ES-I3 (cell line): ENCODE measurements at regions not wholly inside any gene's neighbourhood (a gene's known extent, or its start where the extent isn't known, plus 50 kb on each side); places are given as distances from the start of the nearest gene placed in this dataset.

ENCODE experiments used
- H3K36me3 ChIP-seq: 2 replicates; pipeline ENCODE4 v1.6.1; 2013; ENCODE audit warnings: mild to moderate bottlenecking, low read length, control low read depth, moderate library complexity; ENCODE audit not compliant: insufficient read depth
- H3K4me1 ChIP-seq: 2 replicates; pipeline ENCODE4 v1.6.1; 2013; ENCODE audit warnings: mild to moderate bottlenecking, control low read depth, low read length; ENCODE audit not compliant: insufficient read depth
- H3K9ac ChIP-seq: 2 replicates; pipeline ENCODE4 v1.6.1; 2013; ENCODE audit warnings: low read depth, mild to moderate bottlenecking, low read length, moderate library complexity
- H3K9me3 ChIP-seq: 2 replicates; pipeline ENCODE4 v1.6.1; 2013; ENCODE audit warnings: mild to moderate bottlenecking, low read length, moderate library complexity; ENCODE audit not compliant: control insufficient read depth, insufficient read depth

- no peak overlapping the region for H3K9ac ChIP-seq
- H3K36me3 ChIP-seq: no peaks in the 10 kb centered on the region
- H3K4me1 ChIP-seq: peaks cover 3% of the 10 kb centered on the region; the same call in 1 of the 2 replicates
- H3K9me3 ChIP-seq: no peaks in the 10 kb centered on the region
Measured at GRCh38 chr13:57784633-57785032, 153.1 kb downstream of the PCDH17 start.

GRCh38 chr13:57787058-57787791 lies 155.7 kb downstream of the PCDH17 start:
- Histone ChIP-seq H3K9me3 (no peaks in the 10 kb centered on the region), H3K4me1 (peaks cover 3% of the 10 kb centered on the region; the same call in 1 of the 2 replicates), H3K36me3 (no peaks in the 10 kb centered on the region), H3K9ac (no peak overlapping the region; the same call in 1 of the 2 replicates)

- H3K9me3 ChIP-seq: no peaks in the 10 kb centered on the region
- H3K36me3 ChIP-seq: no peaks in the 10 kb centered on the region
- no peaks in the 10 kb centered on the region for H3K4me1 ChIP-seq
- no peak overlapping the region for H3K9ac ChIP-seq
Measured at GRCh38 chr13:57799624-57800023, 168.1 kb downstream of the PCDH17 start.

- no peaks in the 10 kb centered on the region for H3K36me3 ChIP-seq
- H3K9me3 ChIP-seq: no peaks in the 10 kb centered on the region
- no peaks in the 10 kb centered on the region for H3K4me1 ChIP-seq
- no peak overlapping the region for H3K9ac ChIP-seq
Measured at GRCh38 chr13:57813651-57814050, 182.1 kb downstream of the PCDH17 start.

GRCh38 chr13:57815600-57815999 lies 184.1 kb downstream of the PCDH17 start:
- H3K4me1 ChIP-seq: no peaks in the 10 kb centered on the region
- no peaks in the 10 kb centered on the region for H3K36me3 ChIP-seq
- no peak overlapping the region for H3K9ac ChIP-seq
- H3K9me3 ChIP-seq: no peaks in the 10 kb centered on the region

GRCh38 chr13:57820924-57821323 lies 189.4 kb downstream of the PCDH17 start:
- H3K4me1 ChIP-seq: no peaks in the 10 kb centered on the region
- no peaks in the 10 kb centered on the region for H3K9me3 ChIP-seq
- H3K36me3 ChIP-seq: no peaks in the 10 kb centered on the region
- H3K9ac ChIP-seq: no peak overlapping the region

- no peak overlapping the region for H3K9ac ChIP-seq
- no peaks in the 10 kb centered on the region for H3K9me3 ChIP-seq
- no peaks in the 10 kb centered on the region for H3K4me1 ChIP-seq
- H3K36me3 ChIP-seq: no peaks in the 10 kb centered on the region
Measured at GRCh38 chr13:57823704-57824103, 192.2 kb downstream of the PCDH17 start.

GRCh38 chr13:57824121-57824520 lies 192.6 kb downstream of the PCDH17 start:
- no peaks in the 10 kb centered on the region for H3K4me1 ChIP-seq
- no peaks in the 10 kb centered on the region for H3K9me3 ChIP-seq
- no peak overlapping the region for H3K9ac ChIP-seq
- H3K36me3 ChIP-seq: no peaks in the 10 kb centered on the region

GRCh38 chr13:57825066-57825465 lies 193.5 kb downstream of the PCDH17 start:
- no peaks in the 10 kb centered on the region for H3K4me1 ChIP-seq
- no peaks in the 10 kb centered on the region for H3K9me3 ChIP-seq

GRCh38 chr13:57829496-57829895 lies 198.0 kb downstream of the PCDH17 start:
- H3K36me3 ChIP-seq: no peaks in the 10 kb centered on the region
- no peaks in the 10 kb centered on the region for H3K4me1 ChIP-seq
- no peaks in the 10 kb centered on the region for H3K9me3 ChIP-seq
- no peak overlapping the region for H3K9ac ChIP-seq

More at GRCh38 chr13:57825066-57825465, 193.5 kb downstream of the PCDH17 start:
- H3K9ac ChIP-seq: no peak overlapping the region
- no peaks in the 10 kb centered on the region for H3K36me3 ChIP-seq

- no peaks in the 10 kb centered on the region for H3K9me3 ChIP-seq
- H3K4me1 ChIP-seq: no peaks in the 10 kb centered on the region
- H3K9ac ChIP-seq: no peak overlapping the region
- H3K36me3 ChIP-seq: no peaks in the 10 kb centered on the region
Measured at GRCh38 chr13:57832187-57832586, 200.6 kb downstream of the PCDH17 start.

GRCh38 chr13:57837801-57838200 lies 206.3 kb downstream of the PCDH17 start:
- no peaks in the 10 kb centered on the region for H3K36me3 ChIP-seq
- H3K9ac ChIP-seq: no peak overlapping the region
- H3K9me3 ChIP-seq: no peaks in the 10 kb centered on the region

GRCh38 chr13:57843521-57843920 lies 212.0 kb downstream of the PCDH17 start:
- H3K9me3 ChIP-seq: peaks cover 10% of the 10 kb centered on the region; the same call in 1 of the 2 replicates
- no peaks in the 10 kb centered on the region for H3K36me3 ChIP-seq
- no peak overlapping the region for H3K9ac ChIP-seq
- no peaks in the 10 kb centered on the region for H3K4me1 ChIP-seq

More at GRCh38 chr13:57837801-57838200, 206.3 kb downstream of the PCDH17 start:
- H3K4me1 ChIP-seq: no peaks in the 10 kb centered on the region

GRCh38 chr13:57846600-57847173 lies 215.1 kb downstream of the PCDH17 start:
- no peaks in the 10 kb centered on the region for H3K36me3 ChIP-seq
- H3K4me1 ChIP-seq: no peaks in the 10 kb centered on the region
- H3K9ac ChIP-seq: no peak overlapping the region
- peaks cover 10% of the 10 kb centered on the region; the same call in 1 of the 2 replicates for H3K9me3 ChIP-seq

- peaks cover 9% of the 10 kb centered on the region; the same call in 1 of the 2 replicates for H3K4me1 ChIP-seq
- no peaks in the 10 kb centered on the region for H3K9me3 ChIP-seq
- H3K9ac ChIP-seq: no peak overlapping the region
- H3K36me3 ChIP-seq: no peaks in the 10 kb centered on the region
Measured at GRCh38 chr13:57857945-57858344, 226.4 kb downstream of the PCDH17 start.
